Dermis microvascular lymphatic vessel endothelial cell (primary cell): ENCODE measurements at regions not wholly inside any gene's neighbourhood (a gene's known extent, or its start where the extent isn't known, plus 50 kb on each side); places are given as distances from the start of the nearest gene placed in this dataset.
A peak's percentile ranks its signal among the peaks of the same experiment; 100 is the strongest.

Source experiments
- DNase-seq, 2 donors: peaks; one replicate each; pipeline versions ENCODE4 v3.0.0 to v3.0.0-alpha.2; 2010; ENCODE audit warnings: low read depth in 2 of 2

DNA sequence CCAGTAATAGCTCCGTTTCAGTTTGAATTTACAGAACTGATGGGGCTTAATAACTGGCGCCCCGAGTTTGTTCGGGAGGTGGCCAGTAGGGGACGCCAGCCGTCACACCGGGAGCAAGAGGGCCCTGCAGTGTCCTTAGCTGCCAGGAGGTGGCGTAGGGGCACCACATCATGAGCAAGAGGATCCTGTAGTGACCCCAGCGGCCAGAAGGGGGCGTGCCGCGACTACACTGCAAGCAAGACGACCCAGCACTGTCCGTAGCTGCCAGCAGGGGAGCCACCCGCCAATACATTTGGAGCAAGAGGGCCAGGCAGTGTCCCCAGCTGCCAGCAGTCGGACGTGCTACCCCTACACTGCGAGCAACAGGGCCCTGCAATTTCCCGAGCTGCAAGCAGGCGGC lies 663.7 kb upstream of the B3GAT1 start:
- DNase-seq = peak; percentile 43 to 62

GRCh38 chr11:135074397-135074998 lies 662.5 kb upstream of the B3GAT1 start:
- peak in 1 of 2 donors; percentile 23 for DNase-seq

- DNase-seq = no peak
Observed at GRCh38 chr11:135073870-135074269, 661.8 kb upstream of the B3GAT1 start.

- DNase-seq = no peak
Observed at GRCh38 chr11:135073381-135073780, 661.3 kb upstream of the B3GAT1 start.

DNA sequence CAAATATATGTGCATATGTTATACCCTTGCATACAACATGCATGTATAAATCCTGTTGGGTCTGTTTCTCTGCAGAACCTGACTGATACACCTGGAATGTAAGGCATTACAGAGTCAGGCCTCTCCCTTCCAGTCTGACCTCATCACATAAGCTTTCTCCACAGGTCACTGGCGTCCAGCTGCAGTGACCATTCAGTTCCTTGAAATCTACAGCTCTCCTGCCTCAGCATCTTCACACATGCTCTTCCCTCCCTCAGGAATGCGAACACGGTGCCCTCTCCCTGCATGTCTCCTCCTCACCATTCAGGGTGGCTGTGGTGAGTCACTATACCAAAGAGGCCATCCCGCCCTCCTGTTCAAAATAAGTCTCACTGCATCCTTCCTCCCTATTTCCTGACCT lies 657.8 kb upstream of the B3GAT1 start:
- peak; percentile 13 to 38 for DNase-seq

GRCh38 chr11:135069063-135069462 lies 657.0 kb upstream of the B3GAT1 start:
- no peak for DNase-seq

DNA sequence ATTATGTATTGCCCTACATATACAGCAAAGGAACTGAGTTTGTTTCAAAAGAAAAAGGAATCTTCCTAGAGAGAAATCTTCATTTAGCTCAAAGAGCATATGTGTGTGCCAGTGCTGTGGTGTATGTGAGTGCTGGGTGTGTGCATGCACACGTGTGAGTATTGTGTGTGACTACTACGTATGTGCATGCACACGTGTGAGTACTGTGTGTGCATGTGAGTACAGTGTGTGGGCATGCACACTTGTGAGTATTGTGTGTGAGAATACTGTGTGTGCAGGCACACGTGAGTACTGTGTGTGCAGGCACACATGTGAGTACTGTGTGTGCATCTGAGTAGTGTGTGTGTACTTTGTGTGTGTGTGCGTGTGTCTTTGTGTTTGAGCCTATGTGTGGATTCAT lies 651.0 kb upstream of the B3GAT1 start:
- DNase-seq = no peak

DNA sequence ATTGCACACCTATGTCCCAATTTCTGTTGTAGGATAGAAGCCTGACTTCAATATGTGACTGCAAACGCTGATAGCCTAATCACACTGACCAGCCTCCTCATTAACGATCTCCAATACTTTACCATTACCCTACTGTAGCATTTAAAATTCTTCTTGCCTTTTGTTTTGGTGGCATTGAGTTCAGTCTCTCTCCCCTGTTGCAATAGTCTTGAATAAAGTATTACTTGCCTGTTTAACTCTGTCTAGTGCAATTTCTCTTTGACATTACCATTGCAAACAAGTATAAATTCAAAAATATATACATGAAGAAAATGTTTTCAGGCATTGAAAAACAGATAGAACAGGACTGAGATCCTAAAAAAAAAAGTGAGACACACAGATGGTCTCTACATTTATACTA lies 649.1 kb upstream of the B3GAT1 start:
- no peak for DNase-seq

DNA sequence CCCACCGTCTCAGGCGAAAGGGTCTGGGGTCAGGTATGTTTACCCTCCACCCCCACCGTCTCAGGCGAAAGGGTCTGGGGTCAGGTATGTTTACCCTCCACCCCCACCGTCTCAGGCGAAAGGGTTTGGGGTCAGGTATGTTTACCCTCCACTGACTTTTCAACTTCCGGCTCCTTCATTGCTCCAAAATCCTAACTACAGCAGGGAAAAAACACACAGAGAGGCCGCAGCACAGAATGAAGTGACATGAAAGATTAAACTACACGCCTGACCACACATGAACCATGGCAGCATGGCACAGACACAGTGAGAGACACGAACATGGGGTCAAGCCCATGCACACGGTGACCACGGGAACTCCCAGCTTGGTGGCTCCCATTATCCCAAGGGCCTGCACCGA lies 634.9 kb upstream of the B3GAT1 start:
- no peak for DNase-seq

DNA sequence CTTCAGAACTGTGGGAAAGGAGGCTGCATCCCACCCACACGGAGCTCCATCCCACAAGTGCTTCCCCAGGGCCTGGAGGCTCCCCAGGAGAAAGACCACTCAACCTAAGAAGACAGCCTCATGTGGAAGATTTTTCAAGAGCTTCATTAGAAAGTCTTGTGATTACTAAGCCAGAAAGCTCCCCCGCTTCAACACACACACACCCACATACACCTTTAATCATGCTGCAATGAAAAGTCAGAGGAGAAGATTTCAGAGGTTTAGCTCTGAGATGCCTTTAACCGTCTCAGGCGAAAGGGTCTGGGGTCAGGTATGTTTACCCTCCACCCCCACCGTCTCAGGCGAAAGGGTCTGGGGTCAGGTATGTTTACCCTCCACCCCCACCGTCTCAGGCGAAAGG lies 634.5 kb upstream of the B3GAT1 start:
- no peak for DNase-seq

GRCh38 chr11:135043434-135043833 lies 631.4 kb upstream of the B3GAT1 start:
- DNase-seq = no peak

DNA sequence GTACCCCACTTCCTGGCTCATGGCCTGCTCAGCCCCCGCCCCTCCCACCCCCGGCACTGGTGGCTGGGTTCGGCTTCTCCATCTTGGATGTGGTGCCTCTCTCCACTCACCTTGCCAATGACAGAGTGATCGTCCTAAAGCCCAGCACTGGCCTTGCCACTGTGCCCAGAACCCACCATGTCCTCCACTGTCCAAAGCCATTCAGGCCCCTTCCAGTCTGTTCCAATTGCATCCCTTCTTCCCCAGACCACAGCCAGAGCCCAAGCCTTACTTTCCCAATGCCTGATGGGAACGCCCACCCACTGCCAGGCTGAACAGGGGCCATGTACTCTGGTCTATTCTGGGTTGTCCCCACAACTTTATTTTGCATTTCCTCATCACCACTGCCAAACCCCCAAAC lies 625.8 kb upstream of the B3GAT1 start:
- DNase-seq = no peak

- no peak for DNase-seq
Observed at GRCh38 chr11:135036488-135037297, 624.7 kb upstream of the B3GAT1 start.

- DNase-seq = no peak
Observed at GRCh38 chr11:135035282-135035681, 623.2 kb upstream of the B3GAT1 start.

- DNase-seq = peak; percentile 28 to 43
Observed at GRCh38 chr11:135033540-135033939, 621.5 kb upstream of the B3GAT1 start.

DNA sequence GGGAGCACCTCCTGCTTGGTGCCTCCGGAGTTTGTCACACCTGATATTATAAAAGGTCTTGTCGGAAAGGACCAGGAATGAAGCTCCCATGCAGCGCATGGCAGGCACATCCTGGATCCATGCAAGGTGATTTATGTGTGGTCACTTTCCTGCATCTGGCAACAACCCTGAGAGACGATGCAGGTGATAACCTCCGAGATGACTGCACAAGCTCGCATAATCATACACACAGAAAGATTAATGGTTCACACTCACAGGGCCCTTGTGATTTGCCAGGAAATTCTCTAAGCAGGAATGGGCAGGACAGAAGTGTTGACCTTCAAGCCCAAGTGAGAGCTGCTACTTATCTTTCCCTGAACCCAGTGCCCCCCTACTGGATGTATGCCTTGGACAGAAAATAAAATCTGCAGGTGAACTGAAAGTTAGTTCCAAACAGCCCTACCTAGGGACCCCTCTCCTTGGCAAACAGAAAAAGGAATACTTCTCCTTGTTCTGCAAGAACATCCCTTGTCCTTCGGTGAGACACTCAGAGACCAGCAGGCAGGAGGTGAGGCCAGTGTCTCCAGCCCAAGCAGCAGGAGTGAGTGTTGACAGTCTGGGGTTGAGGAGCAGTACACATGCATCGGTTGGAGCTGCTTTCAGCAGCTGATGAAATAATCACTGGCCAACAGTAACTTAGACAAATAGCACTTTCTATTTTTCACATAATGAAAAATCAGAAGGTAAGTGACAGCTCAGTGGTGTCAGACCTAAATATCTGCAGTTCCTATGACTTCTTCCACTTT lies 619.4 kb upstream of the B3GAT1 start:
- peak in 1 of 2 donors; percentile 7 for DNase-seq

- DNase-seq = peak; percentile 41 to 55
Observed at GRCh38 chr11:135027461-135027860, 615.4 kb upstream of the B3GAT1 start.

DNA sequence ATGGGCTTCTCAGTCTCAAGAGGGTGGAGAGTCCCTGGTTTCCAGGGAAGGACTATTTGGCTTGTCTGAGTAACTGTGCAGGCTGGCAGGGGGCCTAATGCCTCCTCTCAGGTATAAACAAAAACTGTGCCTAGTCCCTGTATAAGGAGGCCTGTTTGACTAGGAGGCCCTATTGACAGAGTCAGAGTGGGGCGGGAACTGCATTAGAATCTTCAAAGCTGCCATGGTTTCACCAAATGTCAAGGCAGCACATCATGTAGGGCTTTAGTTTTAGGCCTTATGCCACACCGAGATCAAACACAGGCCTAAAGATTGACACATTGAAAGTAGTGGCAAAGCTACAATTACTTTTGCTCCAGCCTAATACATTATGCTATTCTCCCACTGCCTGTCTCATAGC lies 611.5 kb upstream of the B3GAT1 start:
- no peak for DNase-seq

DNA sequence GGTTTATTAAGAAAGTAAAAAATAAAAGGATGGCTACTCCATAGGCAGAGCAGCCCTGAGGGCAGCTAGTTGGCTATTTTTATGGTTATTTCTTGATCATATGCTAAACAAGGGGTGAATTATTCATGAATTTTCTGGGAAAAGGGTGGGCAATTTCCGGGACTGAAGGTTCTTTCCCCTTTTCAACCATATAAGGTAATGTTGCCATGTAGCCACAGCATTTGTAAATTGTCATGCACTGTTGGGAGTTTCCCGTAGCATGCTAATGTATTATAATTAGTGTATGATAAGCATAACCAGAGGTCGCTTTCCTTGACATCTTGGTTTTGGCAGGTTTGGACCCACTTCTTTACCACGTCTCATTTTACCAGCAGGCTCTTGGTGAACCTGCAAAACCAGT lies 610.4 kb upstream of the B3GAT1 start:
- no peak for DNase-seq

- DNase-seq = no peak
Observed at GRCh38 chr11:135019899-135020298, 607.9 kb upstream of the B3GAT1 start.

DNA sequence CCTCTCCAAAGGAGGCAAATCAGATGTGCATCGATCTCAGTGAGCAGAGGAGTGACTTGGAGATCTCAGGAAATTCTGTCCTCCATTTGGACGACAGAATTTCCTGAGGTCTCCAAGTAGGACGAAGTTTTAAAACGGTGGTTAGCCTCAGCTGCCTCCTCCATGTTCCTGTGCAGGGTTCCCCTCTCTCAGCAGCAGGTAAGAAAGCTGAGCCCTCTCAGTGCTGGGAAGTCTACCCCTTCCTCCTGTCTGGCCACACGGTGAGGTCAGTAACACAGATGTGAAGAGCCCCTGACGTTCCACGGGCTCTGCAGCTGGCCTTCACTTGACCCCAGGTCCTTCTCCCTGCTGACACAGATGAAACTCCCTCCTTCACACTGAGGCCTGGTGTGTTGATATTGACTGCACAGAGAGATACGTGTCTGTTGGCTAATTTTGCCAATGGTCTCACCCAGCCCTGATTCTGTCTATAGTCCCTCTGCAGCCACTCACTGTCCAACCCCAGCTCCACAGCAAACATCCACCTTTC lies 607.4 kb upstream of the B3GAT1 start:
- no peak for DNase-seq

DNA sequence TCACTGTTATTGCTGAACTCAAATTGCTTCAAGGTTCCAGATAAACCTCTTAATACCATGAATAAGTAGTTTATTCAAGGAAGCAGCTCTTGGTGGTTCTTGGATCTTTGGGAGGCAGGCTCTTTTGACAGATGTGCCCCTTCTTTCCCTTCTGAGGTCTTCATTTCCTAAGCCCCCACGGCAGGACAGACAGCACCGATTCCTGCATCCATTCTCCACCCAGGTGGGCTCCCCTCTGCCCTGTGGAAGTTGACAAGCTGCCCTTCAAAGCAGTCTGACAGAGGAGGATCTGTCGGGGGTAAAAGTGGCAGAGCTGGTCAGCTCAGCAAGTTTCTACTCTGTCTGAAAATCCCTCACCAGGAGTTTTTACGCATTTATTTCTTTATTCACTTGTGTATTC lies 605.3 kb upstream of the B3GAT1 start:
- DNase-seq = no peak
